ENCODE measurements at regions not wholly inside any gene's neighbourhood (a gene's known extent, or its start where the extent isn't known, plus 50 kb on each side); places are given as distances from the start of the nearest gene placed in this dataset.

- TF ChIP-seq, protein P1, sequence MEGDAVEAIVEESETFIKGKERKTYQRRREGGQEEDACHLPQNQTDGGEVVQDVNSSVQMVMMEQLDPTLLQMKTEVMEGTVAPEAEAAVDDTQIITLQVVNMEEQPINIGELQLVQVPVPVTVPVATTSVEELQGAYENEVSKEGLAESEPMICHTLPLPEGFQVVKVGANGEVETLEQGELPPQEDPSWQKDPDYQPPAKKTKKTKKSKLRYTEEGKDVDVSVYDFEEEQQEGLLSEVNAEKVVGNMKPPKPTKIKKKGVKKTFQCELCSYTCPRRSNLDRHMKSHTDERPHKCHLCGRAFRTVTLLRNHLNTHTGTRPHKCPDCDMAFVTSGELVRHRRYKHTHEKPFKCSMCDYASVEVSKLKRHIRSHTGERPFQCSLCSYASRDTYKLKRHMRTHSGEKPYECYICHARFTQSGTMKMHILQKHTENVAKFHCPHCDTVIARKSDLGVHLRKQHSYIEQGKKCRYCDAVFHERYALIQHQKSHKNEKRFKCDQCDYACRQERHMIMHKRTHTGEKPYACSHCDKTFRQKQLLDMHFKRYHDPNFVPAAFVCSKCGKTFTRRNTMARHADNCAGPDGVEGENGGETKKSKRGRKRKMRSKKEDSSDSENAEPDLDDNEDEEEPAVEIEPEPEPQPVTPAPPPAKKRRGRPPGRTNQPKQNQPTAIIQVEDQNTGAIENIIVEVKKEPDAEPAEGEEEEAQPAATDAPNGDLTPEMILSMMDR (IDR thresholded peaks at IDR 0.05): no peak
- no peak for TF ChIP-seq POLR2A (IDR thresholded peaks at IDR 0.05)
These were observed 146.6 kb upstream of the P2RY1 start for GRCh38 chr3:152688313-152688712.

Measured in testis (tissue), 2 donors.